ENCODE measurements at regions not wholly inside any gene's neighbourhood (a gene's known extent, or its start where the extent isn't known, plus 50 kb on each side); places are given as distances from the start of the nearest gene placed in this dataset.
"Not testable (repeated sequence)": the region's sequence is repeated elsewhere in the genome, so short reads cannot be mapped to it uniquely, and the experiment has no call there.

DNA sequence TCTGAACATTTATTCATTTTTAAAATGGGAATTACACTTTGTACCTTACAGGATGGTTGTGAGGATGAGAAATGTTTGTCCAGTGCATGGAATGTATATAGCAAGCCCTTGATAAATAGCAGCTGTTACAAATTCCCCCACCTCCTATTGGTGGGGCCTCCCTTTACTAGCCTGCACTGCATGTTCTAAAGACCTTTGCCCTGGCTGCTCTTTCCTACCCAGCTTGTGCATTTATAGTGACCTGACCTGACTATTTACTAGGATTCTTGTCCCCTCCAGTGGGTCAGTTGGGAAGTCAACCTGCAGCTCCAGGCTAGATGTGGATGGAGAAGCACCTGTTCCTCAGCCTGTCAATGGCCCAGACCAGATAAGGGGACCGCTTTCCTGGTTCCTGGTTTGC, 180.3 kb downstream of the HIPK3 start:
- intact Hi-C loops (cut with DNase I; ENCODE audit: low total_unique reads), result no loop called here
- TF ChIP-seq POLR2A (IDR thresholded peaks at IDR 0.05), result no peak
- TF ChIP-seq, protein P1, sequence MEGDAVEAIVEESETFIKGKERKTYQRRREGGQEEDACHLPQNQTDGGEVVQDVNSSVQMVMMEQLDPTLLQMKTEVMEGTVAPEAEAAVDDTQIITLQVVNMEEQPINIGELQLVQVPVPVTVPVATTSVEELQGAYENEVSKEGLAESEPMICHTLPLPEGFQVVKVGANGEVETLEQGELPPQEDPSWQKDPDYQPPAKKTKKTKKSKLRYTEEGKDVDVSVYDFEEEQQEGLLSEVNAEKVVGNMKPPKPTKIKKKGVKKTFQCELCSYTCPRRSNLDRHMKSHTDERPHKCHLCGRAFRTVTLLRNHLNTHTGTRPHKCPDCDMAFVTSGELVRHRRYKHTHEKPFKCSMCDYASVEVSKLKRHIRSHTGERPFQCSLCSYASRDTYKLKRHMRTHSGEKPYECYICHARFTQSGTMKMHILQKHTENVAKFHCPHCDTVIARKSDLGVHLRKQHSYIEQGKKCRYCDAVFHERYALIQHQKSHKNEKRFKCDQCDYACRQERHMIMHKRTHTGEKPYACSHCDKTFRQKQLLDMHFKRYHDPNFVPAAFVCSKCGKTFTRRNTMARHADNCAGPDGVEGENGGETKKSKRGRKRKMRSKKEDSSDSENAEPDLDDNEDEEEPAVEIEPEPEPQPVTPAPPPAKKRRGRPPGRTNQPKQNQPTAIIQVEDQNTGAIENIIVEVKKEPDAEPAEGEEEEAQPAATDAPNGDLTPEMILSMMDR (IDR thresholded peaks at IDR 0.05), result no peak
- no peak for DNase-seq

DNA sequence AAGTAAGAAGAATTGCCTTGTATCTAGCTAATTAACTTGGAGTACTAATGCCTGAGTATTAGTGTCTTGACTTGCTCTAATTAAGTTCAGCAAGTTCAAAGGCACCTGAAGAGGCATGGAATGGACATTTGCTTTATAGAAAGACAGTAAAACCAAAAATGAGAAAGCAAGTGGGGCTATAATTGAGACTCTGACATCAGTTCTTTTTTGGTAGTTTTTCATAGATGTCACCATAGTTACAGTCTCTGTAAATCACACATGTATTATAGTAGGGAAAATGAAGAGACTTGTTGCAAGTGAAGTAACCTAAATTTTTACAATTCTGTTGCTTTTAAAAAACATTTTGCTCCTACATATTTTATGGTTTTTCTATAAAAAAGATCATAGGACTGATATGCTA, 178.0 kb downstream of the HIPK3 start:
- Histone ChIP-seq H3K4me3 (no peak overlapping the region), H3K27me3 (no peaks in the 10 kb centered on the region), H3K4me1 (no peaks in the 10 kb centered on the region), H3K9me3 (no peaks in the 10 kb centered on the region), H3K36me3 (no peaks in the 10 kb centered on the region), H3K27ac (no peak overlapping the region)
- intact Hi-C loops (cut with DNase I; ENCODE audit: low total_unique reads), result no loop called here
- TF ChIP-seq, protein P1 (IDR thresholded peaks at IDR 0.05), result no peak
- TF ChIP-seq POLR2A (IDR thresholded peaks at IDR 0.05), result no peak
- no peak for DNase-seq

More for the DNA sequence above, 180.3 kb downstream of the HIPK3 start:
- no peaks in the 10 kb centered on the region for H3K36me3 ChIP-seq
- H3K4me3 ChIP-seq, result no peak overlapping the region
- no peaks in the 10 kb centered on the region for H3K4me1 ChIP-seq
- no peaks in the 10 kb centered on the region for H3K27me3 ChIP-seq
- H3K27ac ChIP-seq, result no peak overlapping the region
- no peaks in the 10 kb centered on the region for H3K9me3 ChIP-seq

DNA sequence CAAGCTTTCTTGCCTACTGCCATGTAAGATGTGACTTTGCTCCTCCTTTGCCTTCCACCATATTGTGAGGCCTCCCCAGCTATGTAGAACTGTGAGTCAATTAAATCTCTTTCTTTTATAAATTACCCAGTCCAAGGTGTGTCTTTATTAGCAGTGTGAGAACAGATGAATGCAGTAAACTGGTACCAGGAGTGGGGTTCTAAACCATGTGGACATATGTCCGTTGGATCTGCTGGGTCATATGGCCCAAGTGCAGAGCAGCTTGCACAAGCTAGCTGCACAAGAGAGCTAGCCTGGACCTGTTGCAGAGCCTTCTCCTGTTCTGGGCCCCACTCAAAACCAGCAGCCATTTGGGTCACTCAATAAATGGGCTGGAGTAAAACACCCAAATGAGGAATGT, 177.1 kb downstream of the HIPK3 start:
- TF ChIP-seq, protein P1 (IDR thresholded peaks at IDR 0.05), result no peak
- no peak for TF ChIP-seq POLR2A (IDR thresholded peaks at IDR 0.05)

GRCh38 chr11:33428435-33428834, 171.3 kb downstream of the HIPK3 start:
- H3K9me3 ChIP-seq; H3K4me1 ChIP-seq; H3K4me3 ChIP-seq; intact Hi-C loops (cut with DNase I; ENCODE audit: low total_unique reads); H3K27me3 ChIP-seq; DNase-seq; H3K36me3 ChIP-seq; H3K27ac ChIP-seq: not testable (repeated sequence)

More for the DNA sequence above, 177.1 kb downstream of the HIPK3 start:
- no peak overlapping the region for H3K27ac ChIP-seq
- no peak overlapping the region for H3K4me3 ChIP-seq
- no peaks in the 10 kb centered on the region for H3K9me3 ChIP-seq
- DNase-seq, result no peak
- intact Hi-C loops (cut with DNase I; ENCODE audit: low total_unique reads), result no loop called here
- no peaks in the 10 kb centered on the region for H3K36me3 ChIP-seq
- no peaks in the 10 kb centered on the region for H3K4me1 ChIP-seq
- H3K27me3 ChIP-seq, result no peaks in the 10 kb centered on the region

DNA sequence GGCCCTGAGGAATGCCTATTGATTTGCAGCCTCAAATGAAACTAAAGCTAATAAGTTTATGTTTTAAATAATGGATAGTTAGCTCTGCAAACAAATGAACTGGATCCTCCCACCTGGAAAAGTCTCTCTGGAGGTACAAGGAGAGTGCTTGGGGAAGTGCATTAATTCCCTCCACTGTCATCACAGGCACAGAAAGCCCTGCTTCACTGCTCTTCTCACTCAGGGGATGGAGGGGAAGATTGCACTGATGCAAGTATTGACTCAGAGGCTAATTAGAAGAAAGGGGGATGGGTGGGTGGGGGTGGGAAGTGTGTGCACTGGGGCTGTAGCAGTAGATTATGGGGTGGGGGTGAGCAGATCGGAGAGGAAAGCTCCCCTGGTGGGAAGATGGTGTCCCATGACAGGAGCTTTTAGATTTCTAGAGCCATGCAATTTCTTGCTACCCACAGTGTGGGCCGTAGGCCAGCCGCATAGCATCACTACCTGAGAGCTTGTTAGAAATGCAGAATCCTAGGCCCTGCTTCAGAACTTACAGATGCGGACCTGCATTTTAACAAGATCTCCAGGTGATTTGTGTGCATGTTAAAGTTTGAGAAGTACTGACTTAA, 163.9 kb downstream of the HIPK3 start:
- Histone ChIP-seq H3K4me1 (no peaks in the 10 kb centered on the region), H3K4me3 (no peak overlapping the region), H3K27ac (no peak overlapping the region), H3K27me3 (no peaks in the 10 kb centered on the region), H3K9me3 (no peaks in the 10 kb centered on the region), H3K36me3 (no peaks in the 10 kb centered on the region)
- DNase-seq, result no peak
- intact Hi-C loops (cut with DNase I; ENCODE audit: low total_unique reads), result no loop called here
- no peak for TF ChIP-seq POLR2A (IDR thresholded peaks at IDR 0.05)
- TF ChIP-seq, protein P1 (IDR thresholded peaks at IDR 0.05), result no peak

DNA sequence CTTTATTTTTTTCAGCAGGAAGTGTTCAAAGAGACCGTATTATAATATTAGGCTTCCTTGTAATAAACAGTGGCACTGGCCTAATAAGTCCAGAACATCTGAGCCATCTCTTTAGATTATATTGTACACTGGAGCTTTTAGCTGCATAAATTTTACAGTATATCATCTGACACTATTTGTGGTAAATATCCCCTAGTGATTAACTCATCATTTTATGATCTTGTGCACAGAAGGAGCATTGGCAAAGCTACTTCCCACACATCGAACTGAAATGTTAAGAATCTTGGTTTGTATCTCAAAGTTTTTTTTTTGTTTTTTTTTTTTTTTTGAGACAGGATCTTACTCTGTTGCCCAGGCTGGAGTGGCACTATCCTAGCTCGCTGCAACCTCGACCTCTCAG, 162.7 kb downstream of the HIPK3 start:
- no peaks in the 10 kb centered on the region for H3K9me3 ChIP-seq
- intact Hi-C loops (cut with DNase I; ENCODE audit: low total_unique reads), result no loop called here
- no peaks in the 10 kb centered on the region for H3K27me3 ChIP-seq
- no peaks in the 10 kb centered on the region for H3K4me1 ChIP-seq
- H3K27ac ChIP-seq, result no peak overlapping the region
- DNase-seq, result no peak
- H3K4me3 ChIP-seq, result no peak overlapping the region
- H3K36me3 ChIP-seq, result no peaks in the 10 kb centered on the region
- no peak for TF ChIP-seq POLR2A (IDR thresholded peaks at IDR 0.05)
- TF ChIP-seq, protein P1 (IDR thresholded peaks at IDR 0.05), result no peak

All from uterus (tissue), 3 donors.